Tibial nerve (tissue), 4 donors: ENCODE measurements at regions not wholly inside any gene's neighbourhood (a gene's known extent, or its start where the extent isn't known, plus 50 kb on each side); places are given as distances from the start of the nearest gene placed in this dataset.

Experiments used
- DNase-seq, 2 donors: peaks; one replicate each; pipeline ENCODE4 v3.0.0-alpha.2; 2019; ENCODE audit warnings: low spot score in 2 of 2
- H3K27ac ChIP-seq, 4 donors: fragments of 200-600 bp; sonication (generic) in 3 of 4; one replicate each; pipeline ENCODE4 v1.5.1; 2017 to 2019; ENCODE audit warnings: mild to moderate bottlenecking in 1 of 4
- H3K27me3 ChIP-seq, 2 donors: fragments of 200-600 bp; sonication (generic) in 1 of 2; one replicate each; pipeline versions ENCODE4 v1.5.1 to v1.6.0; 2017 to 2019
- H3K36me3 ChIP-seq, 3 donors: fragments of 200-600 bp; sonication (generic); one replicate each; pipeline ENCODE4 v1.5.1; 2018 to 2019
- H3K4me1 ChIP-seq, 4 donors: fragments of 200-600 bp; sonication (generic) in 3 of 4; one replicate each; pipeline ENCODE4 v1.5.1; 2017 to 2019
- H3K4me3 ChIP-seq, 4 donors: fragments of 200-600 bp; sonication (generic) in 3 of 4; one replicate each; pipeline ENCODE4 v1.5.1; 2017 to 2019; ENCODE audit warnings: mild to moderate bottlenecking in 1 of 4, moderate library complexity in 1 of 4
- H3K9me3 ChIP-seq, 4 donors: fragments of 200-600 bp; sonication (generic) in 3 of 4; one replicate each; pipeline ENCODE4 v1.5.1; 2017 to 2019
- EP300 ChIP-seq, 2 donors: sonication (generic); formaldehyde crosslinking; IDR thresholded peaks; one replicate each; pipeline ENCODE4 v1.6.1; 2017; ENCODE audit warnings: antibody characterized with exemption in 2 of 2, mild to moderate bottlenecking in 1 of 2
- POLR2A ChIP-seq, 2 donors: fragments of 450-650 bp; IDR thresholded peaks; one replicate each; pipeline ENCODE4 v1.6.1; 2017; ENCODE audit warnings: antibody characterized with exemption in 2 of 2, mild to moderate bottlenecking in 2 of 2, moderate library complexity in 2 of 2
- WGBS, 2 donors: methylation state at CpG; one replicate each; pipeline ENCODE4 v1.1.5; 2018; 5-methylcytosine and 5-hydroxymethylcytosine counted together
- TF ChIP-seq, protein P1 (sequence below), 5 experiments: fragments of 200-600 bp in 3 of 5; fragments of 450-650 bp in 2 of 5; sonication (generic) in 3 of 5; IDR thresholded peaks; one replicate each; pipeline ENCODE4 v1.5.1; 2016 to 2019; ENCODE audit warnings: antibody characterized with exemption in 5 of 5, mild to moderate bottlenecking in 3 of 5, moderate library complexity in 2 of 5

DNA sequence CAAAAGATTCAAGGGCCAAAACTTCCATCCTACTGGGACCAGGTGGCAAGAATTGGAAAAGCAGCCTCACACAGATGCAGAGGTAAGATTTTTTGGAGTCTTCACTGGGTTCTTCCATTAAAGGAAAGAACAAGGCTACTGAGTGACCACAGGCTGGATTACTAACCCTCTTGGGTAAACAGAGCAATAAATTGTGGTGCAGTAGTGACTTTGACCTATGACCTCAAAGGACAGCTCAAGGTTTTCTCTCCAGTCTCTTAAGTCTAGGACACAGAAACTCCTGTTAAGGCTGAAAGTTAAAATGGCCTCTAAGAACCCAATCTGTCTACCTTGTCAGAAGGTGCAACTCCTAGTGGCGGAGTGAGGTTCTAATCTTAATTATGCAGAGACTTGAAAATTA, 464.9 kb downstream of the SMARCA1 start:
- DNase-seq: no peak
- H3K9me3 ChIP-seq: no peaks in the 10 kb centered on the region
- no peaks in the 10 kb centered on the region for H3K4me1 ChIP-seq
- TF ChIP-seq EP300 (IDR thresholded peaks at IDR 0.05) (no peak), POLR2A (IDR thresholded peaks at IDR 0.05) (no peak)
- TF ChIP-seq, protein P1, sequence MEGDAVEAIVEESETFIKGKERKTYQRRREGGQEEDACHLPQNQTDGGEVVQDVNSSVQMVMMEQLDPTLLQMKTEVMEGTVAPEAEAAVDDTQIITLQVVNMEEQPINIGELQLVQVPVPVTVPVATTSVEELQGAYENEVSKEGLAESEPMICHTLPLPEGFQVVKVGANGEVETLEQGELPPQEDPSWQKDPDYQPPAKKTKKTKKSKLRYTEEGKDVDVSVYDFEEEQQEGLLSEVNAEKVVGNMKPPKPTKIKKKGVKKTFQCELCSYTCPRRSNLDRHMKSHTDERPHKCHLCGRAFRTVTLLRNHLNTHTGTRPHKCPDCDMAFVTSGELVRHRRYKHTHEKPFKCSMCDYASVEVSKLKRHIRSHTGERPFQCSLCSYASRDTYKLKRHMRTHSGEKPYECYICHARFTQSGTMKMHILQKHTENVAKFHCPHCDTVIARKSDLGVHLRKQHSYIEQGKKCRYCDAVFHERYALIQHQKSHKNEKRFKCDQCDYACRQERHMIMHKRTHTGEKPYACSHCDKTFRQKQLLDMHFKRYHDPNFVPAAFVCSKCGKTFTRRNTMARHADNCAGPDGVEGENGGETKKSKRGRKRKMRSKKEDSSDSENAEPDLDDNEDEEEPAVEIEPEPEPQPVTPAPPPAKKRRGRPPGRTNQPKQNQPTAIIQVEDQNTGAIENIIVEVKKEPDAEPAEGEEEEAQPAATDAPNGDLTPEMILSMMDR (IDR thresholded peaks at IDR 0.05): no peak
- 80 to 100% methylated on average over 1 of the region's 1 CpG for WGBS, 2 donors
- no peak overlapping the region for H3K4me3 ChIP-seq
- no peaks in the 10 kb centered on the region for H3K27me3 ChIP-seq
- H3K36me3 ChIP-seq: no peaks in the 10 kb centered on the region
- H3K27ac ChIP-seq: no peak overlapping the region

DNA sequence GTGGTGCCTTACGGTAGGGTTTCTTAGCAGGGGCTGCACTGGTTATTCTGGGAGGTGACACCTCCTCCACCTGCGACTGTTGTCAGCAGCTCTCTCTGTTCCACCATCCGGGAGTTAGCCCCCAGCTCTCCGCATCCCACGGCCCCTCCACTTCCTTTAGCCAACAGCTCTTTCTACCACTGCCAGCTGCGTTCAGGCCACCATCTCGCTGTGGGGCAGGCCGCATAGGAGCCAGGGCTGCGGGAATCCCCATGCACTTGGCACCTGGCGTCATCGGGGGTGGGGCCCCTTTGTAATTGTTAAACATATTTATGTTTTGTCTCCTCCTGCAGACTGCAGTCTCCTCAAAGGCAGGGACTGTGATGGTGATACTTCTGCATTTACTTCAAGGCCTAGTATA, 480.2 kb downstream of the SMARCA1 start:
- WGBS, 2 donors: 87 to 94% methylated on average over 10 to 11 of the region's 11 CpGs
- no peaks in the 10 kb centered on the region for H3K27me3 ChIP-seq
- no peaks in the 10 kb centered on the region for H3K9me3 ChIP-seq
- H3K36me3 ChIP-seq: no peaks in the 10 kb centered on the region
- TF ChIP-seq POLR2A (IDR thresholded peaks at IDR 0.05): no peak
- no peak overlapping the region for H3K27ac ChIP-seq
- no peak for DNase-seq
- no peak overlapping the region for H3K4me3 ChIP-seq
- no peaks in the 10 kb centered on the region for H3K4me1 ChIP-seq

DNA sequence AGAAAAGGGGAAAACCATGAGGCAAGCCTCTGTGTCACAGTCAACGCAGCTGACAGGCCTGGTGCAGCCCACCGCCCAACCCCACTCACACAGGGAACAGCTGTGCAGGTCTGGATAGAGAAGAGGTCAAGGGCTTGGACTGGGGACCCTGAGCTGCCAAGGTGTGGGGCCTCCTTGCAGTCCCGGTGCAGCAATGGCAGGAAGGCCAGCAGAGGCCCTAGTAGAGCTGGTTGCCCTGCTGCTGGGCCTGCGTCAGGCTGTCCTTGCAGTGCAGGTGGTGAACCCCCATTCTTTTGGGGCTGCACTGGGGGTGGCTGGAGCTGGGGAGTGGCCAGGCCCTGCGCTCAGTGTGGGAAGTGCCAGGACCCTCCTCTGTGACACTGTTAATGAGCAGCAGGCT, 482.0 kb downstream of the SMARCA1 start:
- no peaks in the 10 kb centered on the region for H3K27me3 ChIP-seq
- H3K4me3 ChIP-seq: no peak overlapping the region
- 88 to 90% methylated on average over 2 to 3 of the region's 5 CpGs for WGBS, 2 donors
- no peak for DNase-seq
- H3K9me3 ChIP-seq: no peaks in the 10 kb centered on the region
- TF ChIP-seq EP300 (IDR thresholded peaks at IDR 0.05) (no peak), POLR2A (IDR thresholded peaks at IDR 0.05) (no peak)
- TF ChIP-seq, protein P1 (IDR thresholded peaks at IDR 0.05): no peak
- H3K36me3 ChIP-seq: no peaks in the 10 kb centered on the region
- H3K27ac ChIP-seq: no peak overlapping the region
- H3K4me1 ChIP-seq: no peaks in the 10 kb centered on the region

DNA sequence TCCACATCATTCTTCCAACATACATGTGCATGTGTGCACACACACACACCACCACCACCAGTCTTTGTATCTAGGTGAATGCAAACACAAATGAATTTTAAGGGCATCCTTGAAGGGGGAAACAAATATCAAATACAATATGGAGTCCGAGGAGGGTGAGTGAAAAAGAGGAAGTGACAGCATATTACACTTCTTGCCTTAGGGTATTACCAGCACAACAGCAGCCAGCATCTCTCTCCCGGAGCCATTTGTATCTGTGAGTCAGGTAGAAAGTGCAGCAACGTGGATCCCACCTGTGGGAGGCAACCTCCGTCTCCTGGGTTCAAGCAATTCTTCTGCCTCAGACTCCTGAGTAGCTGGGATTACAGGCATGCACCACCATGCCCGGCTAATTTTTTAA, 483.2 kb downstream of the SMARCA1 start:
- TF ChIP-seq EP300 (IDR thresholded peaks at IDR 0.05): no peak
- no peak for TF ChIP-seq POLR2A (IDR thresholded peaks at IDR 0.05)
- TF ChIP-seq, protein P1 (IDR thresholded peaks at IDR 0.05): no peak
- no peaks in the 10 kb centered on the region for H3K36me3 ChIP-seq
- H3K27me3 ChIP-seq: no peaks in the 10 kb centered on the region
- no peak for DNase-seq
- 71 to 85% methylated on average over 4 to 5 of the region's 5 CpGs for WGBS, 2 donors
- no peaks in the 10 kb centered on the region for H3K9me3 ChIP-seq
- no peak overlapping the region for H3K4me3 ChIP-seq
- no peaks in the 10 kb centered on the region for H3K4me1 ChIP-seq
- H3K27ac ChIP-seq: no peak overlapping the region

DNA sequence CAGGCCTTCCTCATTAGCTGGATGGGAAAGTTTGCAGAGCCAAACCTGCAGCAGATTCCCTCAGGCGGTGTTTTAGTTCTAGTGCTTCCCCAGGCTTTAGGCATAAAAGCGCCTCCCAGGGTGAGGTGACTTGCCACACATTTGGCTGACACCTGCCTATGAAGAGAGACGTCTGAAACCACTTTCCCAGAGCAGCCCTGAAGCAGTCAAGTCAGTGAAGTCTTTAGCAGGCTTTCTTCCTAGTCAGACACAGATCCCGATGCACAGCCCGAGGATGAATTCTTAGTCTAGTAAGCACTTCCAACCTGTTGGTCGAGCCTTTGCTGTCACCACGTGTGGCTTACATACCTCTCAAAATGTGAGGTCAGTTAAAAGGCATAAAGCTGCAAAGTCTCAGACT, 484.1 kb downstream of the SMARCA1 start:
- H3K27me3 ChIP-seq: no peaks in the 10 kb centered on the region
- 66 to 75% methylated on average over 4 to 7 of the region's 7 CpGs for WGBS, 2 donors
- H3K4me1 ChIP-seq: no peaks in the 10 kb centered on the region

More for the DNA sequence above, 484.1 kb downstream of the SMARCA1 start:
- Histone ChIP-seq H3K27ac (no peak overlapping the region), H3K9me3 (no peaks in the 10 kb centered on the region), H3K4me3 (no peak overlapping the region), H3K36me3 (no peaks in the 10 kb centered on the region)
- DNase-seq: no peak
- TF ChIP-seq, protein P1 (IDR thresholded peaks at IDR 0.05): no peak
- TF ChIP-seq EP300 (IDR thresholded peaks at IDR 0.05) (no peak), POLR2A (IDR thresholded peaks at IDR 0.05) (no peak)
